Hindlimb muscle (tissue), 1 donor: ENCODE measurements at regions not wholly inside any gene's neighbourhood (a gene's known extent, or its start where the extent isn't known, plus 50 kb on each side); places are given as distances from the start of the nearest gene placed in this dataset.
A peak's percentile ranks its signal among the peaks of the same experiment; 100 is the strongest.

Experiments
- DNase-seq: peaks from one replicate; pipeline ENCODE4 v3.0.0-alpha.2; 2013

- DNase-seq = no peak
These were observed 276.3 kb downstream of the GPR37 start for GRCh38 chr7:124489082-124489819.

- DNase-seq = no peak
These were observed 283.4 kb downstream of the GPR37 start for GRCh38 chr7:124482229-124482628.

GRCh38 chr7:124480821-124481290, 284.7 kb downstream of the GPR37 start:
- DNase-seq = no peak

GRCh38 chr7:124480036-124480820, 285.4 kb downstream of the GPR37 start:
- no peak for DNase-seq

GRCh38 chr7:124462249-124462648, 303.3 kb downstream of the GPR37 start:
- DNase-seq = no peak

- DNase-seq = no peak
These were observed 305.0 kb downstream of the GPR37 start for GRCh38 chr7:124460555-124460954.

GRCh38 chr7:124460056-124460450, 305.5 kb downstream of the GPR37 start:
- no peak for DNase-seq

- DNase-seq = peak; percentile 4
These were observed 306.2 kb downstream of the GPR37 start for GRCh38 chr7:124459101-124460055.

GRCh38 chr7:124457841-124458240, 307.8 kb downstream of the GPR37 start:
- DNase-seq = no peak

GRCh38 chr7:124456286-124456685, 309.3 kb downstream of the GPR37 start:
- DNase-seq = no peak

- DNase-seq = no peak
These were observed 313.4 kb downstream of the GPR37 start for GRCh38 chr7:124452186-124452585.

- no peak for DNase-seq
These were observed 315.7 kb downstream of the GPR37 start for GRCh38 chr7:124449896-124450295.

GRCh38 chr7:124444696-124445480, 320.7 kb downstream of the GPR37 start:
- no peak for DNase-seq

GRCh38 chr7:124443762-124444161, 321.8 kb downstream of the GPR37 start:
- DNase-seq = no peak

GRCh38 chr7:124440081-124440480, 325.5 kb downstream of the GPR37 start:
- DNase-seq = no peak

- DNase-seq = no peak
These were observed 333.5 kb downstream of the GPR37 start for GRCh38 chr7:124432009-124432578.

GRCh38 chr7:124429923-124430322, 335.7 kb downstream of the GPR37 start:
- DNase-seq = no peak

GRCh38 chr7:124428781-124429180, 336.8 kb downstream of the GPR37 start:
- DNase-seq = peak; percentile 37

GRCh38 chr7:124426621-124427020, 339.0 kb downstream of the GPR37 start:
- DNase-seq = no peak

- DNase-seq = no peak
These were observed 341.7 kb downstream of the GPR37 start for GRCh38 chr7:124423863-124424262.

- DNase-seq = no peak
These were observed 343.5 kb downstream of the GPR37 start for GRCh38 chr7:124422081-124422480.

GRCh38 chr7:124420367-124420766, 345.2 kb downstream of the GPR37 start:
- no peak for DNase-seq
